Esophagus squamous epithelium (tissue), 5 donors: ENCODE measurements at regions not wholly inside any gene's neighbourhood (a gene's known extent, or its start where the extent isn't known, plus 50 kb on each side); places are given as distances from the start of the nearest gene placed in this dataset.

ENCODE experiments used
- DNase-seq: peaks from one replicate; lab custom pipeline; 2025; lab: John Stamatoyannopoulos, UW
- H3K27ac ChIP-seq, 4 donors: fragments of 200-600 bp; sonication (generic); one replicate each; pipeline ENCODE4 v1.5.1; 2016 to 2019; ENCODE audit warnings: mild to moderate bottlenecking in 1 of 4
- H3K27me3 ChIP-seq, 4 donors: fragments of 200-600 bp; sonication (generic); 1 replicate in 3 of 4; 2 replicates in 1 of 4; pipeline versions ENCODE4 v1.5.1 to v1.6.0; 2017 to 2021; ENCODE audit warnings: antibody characterized with exemption in 1 of 4
- H3K36me3 ChIP-seq, 3 donors: fragments of 200-600 bp; sonication (generic); one replicate each; pipeline ENCODE4 v1.5.1; 2016 to 2019
- H3K4me1 ChIP-seq, 3 donors: fragments of 200-600 bp; sonication (generic); one replicate each; pipeline ENCODE4 v1.5.1; 2017 to 2019
- H3K4me3 ChIP-seq, 4 donors: fragments of 200-600 bp; sonication (generic); 1 replicate in 3 of 4; 2 replicates in 1 of 4; pipeline ENCODE4 v1.5.1; 2016 to 2019; ENCODE audit warnings: mild to moderate bottlenecking in 2 of 4, moderate library complexity in 1 of 4
- H3K9me3 ChIP-seq, 3 donors: fragments of 200-600 bp; sonication (generic); one replicate each; pipeline ENCODE4 v1.5.1; 2016 to 2019
- POLR2A ChIP-seq, 4 donors: fragments of 450-650 bp; IDR thresholded peaks; one replicate each; pipeline ENCODE4 v1.6.1; 2017; ENCODE audit warnings: antibody characterized with exemption in 4 of 4, mild to moderate bottlenecking in 4 of 4, moderate library complexity in 3 of 4
- WGBS, 2 donors: methylation state at CpG; one replicate each; pipeline ENCODE4 v1.1.5; 2018; 5-methylcytosine and 5-hydroxymethylcytosine counted together
- intact Hi-C: fragments of 100-400 bp; cut with DNase I; formaldehyde crosslinking; loops from one replicate; pipeline ENCODE4 v1.15.0; 2022
- TF ChIP-seq, protein P1 (sequence below), 6 experiments: fragments of 450-650 bp in 4 of 6; fragments of 200-600 bp in 2 of 6; sonication (generic) in 2 of 6; IDR thresholded peaks; one replicate each; pipeline ENCODE4 v1.5.1; 2016 to 2019; ENCODE audit warnings: antibody characterized with exemption in 6 of 6, mild to moderate bottlenecking in 4 of 6, moderate library complexity in 4 of 6
- donor health status: DM: yes; HTN: yes; CAD: no.

- H3K4me3 ChIP-seq, result no peak overlapping the region
- intact Hi-C loops, result no loop called here
- no peak for TF ChIP-seq POLR2A (IDR thresholded peaks at IDR 0.05)
- TF ChIP-seq, protein P1, sequence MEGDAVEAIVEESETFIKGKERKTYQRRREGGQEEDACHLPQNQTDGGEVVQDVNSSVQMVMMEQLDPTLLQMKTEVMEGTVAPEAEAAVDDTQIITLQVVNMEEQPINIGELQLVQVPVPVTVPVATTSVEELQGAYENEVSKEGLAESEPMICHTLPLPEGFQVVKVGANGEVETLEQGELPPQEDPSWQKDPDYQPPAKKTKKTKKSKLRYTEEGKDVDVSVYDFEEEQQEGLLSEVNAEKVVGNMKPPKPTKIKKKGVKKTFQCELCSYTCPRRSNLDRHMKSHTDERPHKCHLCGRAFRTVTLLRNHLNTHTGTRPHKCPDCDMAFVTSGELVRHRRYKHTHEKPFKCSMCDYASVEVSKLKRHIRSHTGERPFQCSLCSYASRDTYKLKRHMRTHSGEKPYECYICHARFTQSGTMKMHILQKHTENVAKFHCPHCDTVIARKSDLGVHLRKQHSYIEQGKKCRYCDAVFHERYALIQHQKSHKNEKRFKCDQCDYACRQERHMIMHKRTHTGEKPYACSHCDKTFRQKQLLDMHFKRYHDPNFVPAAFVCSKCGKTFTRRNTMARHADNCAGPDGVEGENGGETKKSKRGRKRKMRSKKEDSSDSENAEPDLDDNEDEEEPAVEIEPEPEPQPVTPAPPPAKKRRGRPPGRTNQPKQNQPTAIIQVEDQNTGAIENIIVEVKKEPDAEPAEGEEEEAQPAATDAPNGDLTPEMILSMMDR (IDR thresholded peaks at IDR 0.05), result no peak
- H3K27me3 ChIP-seq, result no peaks in the 10 kb centered on the region
- WGBS, 2 donors, result 64 to 66% methylated on average over 2 of the region's 2 CpGs
- H3K4me1 ChIP-seq, result peaks cover 0 to 3% (median 0%) of the 10 kb centered on the region in 3 donors
- H3K27ac ChIP-seq, result no peak overlapping the region
- DNase-seq, result no peak
- no peaks in the 10 kb centered on the region for H3K9me3 ChIP-seq
- H3K36me3 ChIP-seq, result no peaks in the 10 kb centered on the region
Observed at GRCh38 chr2:105654474-105655004, 90.2 kb upstream of the NCK2 start.

DNA sequence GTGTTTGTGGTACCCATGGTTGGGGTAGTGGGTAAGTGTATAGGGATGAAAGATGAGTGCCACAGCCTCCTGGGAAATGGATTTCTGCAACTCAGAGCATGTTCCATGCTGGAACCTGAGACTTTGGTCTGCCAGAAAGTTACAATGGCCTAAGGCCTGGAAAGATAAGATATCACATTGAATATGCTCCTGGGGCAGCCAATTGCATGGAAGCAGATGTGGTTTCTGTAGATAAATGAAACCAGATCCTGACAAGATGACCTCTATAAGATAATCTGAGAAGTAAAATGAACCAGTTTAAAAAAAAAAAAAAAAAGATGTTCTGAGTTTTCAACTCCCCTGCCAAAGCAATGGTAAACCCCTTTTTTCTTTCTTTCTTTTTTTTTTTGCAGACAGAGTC lies 91.4 kb upstream of the NCK2 start:
- intact Hi-C loops, result no loop called here
- TF ChIP-seq, protein P1 (IDR thresholded peaks at IDR 0.05), result no peak
- no peak for TF ChIP-seq POLR2A (IDR thresholded peaks at IDR 0.05)
- no peak overlapping the region for H3K4me3 ChIP-seq
- peaks cover 0 to 3% (median 0%) of the 10 kb centered on the region in 3 donors for H3K4me1 ChIP-seq
- no peak for DNase-seq
- H3K9me3 ChIP-seq, result no peaks in the 10 kb centered on the region
- no peaks in the 10 kb centered on the region for H3K27me3 ChIP-seq
- no peak overlapping the region for H3K27ac ChIP-seq
- no peaks in the 10 kb centered on the region for H3K36me3 ChIP-seq

DNA sequence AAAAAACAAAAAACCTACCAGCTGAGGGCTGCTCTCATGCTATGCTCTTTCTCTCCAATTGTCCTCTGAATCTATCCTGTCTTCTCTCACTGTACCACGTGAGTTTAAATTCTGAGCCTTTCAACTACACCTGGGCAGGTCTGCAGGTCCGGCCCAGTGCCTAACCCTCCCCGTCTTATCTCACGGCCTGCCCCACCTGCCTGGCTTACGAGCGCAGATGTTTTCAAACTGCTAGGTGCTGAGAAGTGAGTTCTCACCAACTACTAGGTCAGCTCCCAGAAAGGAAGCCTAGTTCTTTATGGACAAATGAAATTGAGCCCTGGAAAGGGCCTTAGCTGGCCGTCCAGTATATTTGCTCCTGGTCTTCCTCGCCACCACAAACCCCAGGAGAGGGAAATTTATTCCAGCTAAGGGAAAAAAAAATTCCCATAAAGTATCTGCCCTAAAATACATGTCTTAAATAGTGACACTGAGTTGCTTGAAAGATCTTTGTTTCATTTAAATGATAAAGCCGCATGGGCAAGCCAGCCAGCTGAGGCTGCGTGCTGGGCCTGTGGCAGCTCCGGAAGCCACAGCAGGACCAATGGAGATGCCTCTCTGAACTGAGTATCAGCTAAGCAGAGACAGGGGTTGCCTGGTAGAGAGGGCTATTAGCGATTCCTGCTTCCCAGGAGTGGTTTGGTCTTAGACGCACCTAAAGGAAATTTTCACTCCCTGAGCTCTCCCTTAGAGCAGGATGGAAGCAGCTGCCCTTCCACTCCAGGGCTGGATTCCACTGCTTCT lies 92.5 kb upstream of the NCK2 start:
- H3K9me3 ChIP-seq, result no peaks in the 10 kb centered on the region
- no peak for DNase-seq
- peaks cover 0 to 3% (median 0%) of the 10 kb centered on the region in 3 donors for H3K4me1 ChIP-seq
- peaks cover 0 to 2% (median 0%) of the 10 kb centered on the region in 4 donors for H3K27me3 ChIP-seq
- H3K27ac ChIP-seq, result no peak overlapping the region
- no peak overlapping the region for H3K4me3 ChIP-seq
- intact Hi-C loops, result no loop called here
- TF ChIP-seq POLR2A (IDR thresholded peaks at IDR 0.05), result no peak
- TF ChIP-seq, protein P1 (IDR thresholded peaks at IDR 0.05), result no peak
- WGBS, 2 donors, result 93 to 95% methylated on average over 11 to 13 of the region's 13 CpGs
- no peaks in the 10 kb centered on the region for H3K36me3 ChIP-seq

GRCh38 chr2:105649534-105649933 lies 95.2 kb upstream of the NCK2 start:
- no peaks in the 10 kb centered on the region for H3K36me3 ChIP-seq
- WGBS, 2 donors, result 86 to 91% methylated on average over 2 of the region's 2 CpGs
- intact Hi-C loops, result no loop called here
- no peak for DNase-seq
- H3K9me3 ChIP-seq, result no peaks in the 10 kb centered on the region
- TF ChIP-seq, protein P1 (IDR thresholded peaks at IDR 0.05), result no peak
- TF ChIP-seq POLR2A (IDR thresholded peaks at IDR 0.05), result no peak
- peaks cover 0 to 20% (median 0%) of the 10 kb centered on the region in 4 donors for H3K27me3 ChIP-seq
- H3K4me3 ChIP-seq, result no peak overlapping the region
- no peak overlapping the region for H3K27ac ChIP-seq
- H3K4me1 ChIP-seq, result peaks cover 0 to 6% (median 0%) of the 10 kb centered on the region in 3 donors

DNA sequence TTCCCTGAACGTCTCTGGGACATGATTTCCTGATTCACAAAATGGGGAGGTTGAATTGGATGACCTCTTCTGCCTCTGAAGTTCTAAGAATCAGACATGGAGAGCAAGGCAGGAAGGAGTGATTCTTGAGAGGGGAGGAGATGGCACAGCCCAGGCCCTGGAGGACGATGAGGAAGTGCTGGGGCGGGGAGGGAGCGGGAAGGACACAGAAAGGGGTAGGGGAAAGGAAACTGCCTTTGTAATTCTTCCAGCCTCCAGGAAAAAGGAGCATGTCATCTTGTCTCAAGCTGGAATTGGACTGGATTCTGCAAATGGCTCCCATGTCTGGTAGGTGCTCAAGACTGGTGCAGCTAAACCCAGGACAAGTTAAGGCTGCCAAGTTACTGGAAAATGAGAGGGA lies 97.0 kb upstream of the NCK2 start:
- 76 to 83% methylated on average over 3 of the region's 4 CpGs for WGBS, 2 donors
- Histone ChIP-seq H3K4me3 (no peak overlapping the region), H3K4me1 (peaks cover 0 to 17% (median 0%) of the 10 kb centered on the region in 3 donors), H3K27me3 (peaks cover 0 to 32% (median 0%) of the 10 kb centered on the region in 4 donors), H3K27ac (no peak overlapping the region), H3K9me3 (no peaks in the 10 kb centered on the region), H3K36me3 (no peaks in the 10 kb centered on the region)
- DNase-seq, result no peak
- intact Hi-C loops, result no loop called here
- TF ChIP-seq POLR2A (IDR thresholded peaks at IDR 0.05), result no peak
- TF ChIP-seq, protein P1 (IDR thresholded peaks at IDR 0.05), result no peak
